OCI-LY3 (cell line): ENCODE measurements at regions not wholly inside any gene's neighbourhood (a gene's known extent, or its start where the extent isn't known, plus 50 kb on each side); places are given as distances from the start of the nearest gene placed in this dataset.

ENCODE experiments used
- EZH2phosphoT487 ChIP-seq: fragments of 200-600 bp; shearing (Covaris generic); IDR thresholded peaks from 2 replicates; pipeline ENCODE4 v1.6.1; 2018; ENCODE audit warnings: antibody characterized with exemption, mixed run types, low read depth
- TF ChIP-seq, protein P1 (sequence below): fragments of 200-600, 300-600 bp; sonication (generic); IDR thresholded peaks from 2 replicates; pipeline ENCODE4 v1.5.1; 2014; ENCODE audit warnings: antibody characterized with exemption, low read length, low read depth

DNA sequence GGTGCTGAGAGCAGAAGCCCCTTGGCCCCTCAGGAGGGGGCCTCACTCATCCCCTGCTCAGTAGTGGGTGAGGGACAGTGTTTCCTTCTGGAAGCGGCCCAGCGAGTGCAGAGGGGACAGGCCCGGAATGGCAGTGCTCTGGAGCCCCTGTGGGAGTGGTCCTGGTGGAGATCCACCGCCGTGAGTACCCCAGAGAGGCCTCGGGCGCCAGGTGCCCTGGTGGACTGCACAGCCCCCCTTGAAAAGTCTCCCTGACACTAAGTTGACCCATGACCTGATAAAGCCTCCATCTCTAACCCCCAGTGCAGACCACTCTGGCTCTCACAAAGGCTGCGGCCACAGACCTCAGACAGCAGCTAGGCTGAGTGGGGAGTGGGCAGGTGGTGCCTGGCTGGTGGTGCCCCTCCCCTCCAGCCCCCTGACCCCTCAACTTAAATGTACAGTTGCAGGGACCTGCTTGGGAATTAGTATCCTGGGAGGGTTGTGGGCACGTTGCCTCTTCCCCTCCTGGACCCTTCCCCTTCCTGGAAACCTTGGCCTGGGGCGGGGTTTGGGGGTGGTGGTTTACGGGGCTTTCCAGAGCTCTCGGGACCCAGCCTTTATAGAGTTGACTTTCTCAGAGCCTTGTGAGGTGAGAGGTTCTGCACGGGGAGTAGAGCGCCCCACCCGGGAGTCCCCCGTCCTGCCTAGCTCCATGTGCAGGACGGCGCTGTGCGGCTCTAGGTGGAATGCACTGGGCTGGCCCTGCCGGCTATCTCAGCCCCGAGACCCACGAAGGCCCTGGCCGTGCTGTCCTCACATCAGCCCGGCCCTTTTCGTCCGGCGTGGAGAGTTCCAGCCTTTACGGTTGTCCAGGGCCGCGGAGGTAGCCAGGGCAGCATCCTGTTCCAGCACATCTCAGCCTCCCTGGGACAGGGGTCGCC lies 62.7 kb downstream of the RTP5 start:
- no peak for TF ChIP-seq EZH2phosphoT487
- TF ChIP-seq, protein P1, sequence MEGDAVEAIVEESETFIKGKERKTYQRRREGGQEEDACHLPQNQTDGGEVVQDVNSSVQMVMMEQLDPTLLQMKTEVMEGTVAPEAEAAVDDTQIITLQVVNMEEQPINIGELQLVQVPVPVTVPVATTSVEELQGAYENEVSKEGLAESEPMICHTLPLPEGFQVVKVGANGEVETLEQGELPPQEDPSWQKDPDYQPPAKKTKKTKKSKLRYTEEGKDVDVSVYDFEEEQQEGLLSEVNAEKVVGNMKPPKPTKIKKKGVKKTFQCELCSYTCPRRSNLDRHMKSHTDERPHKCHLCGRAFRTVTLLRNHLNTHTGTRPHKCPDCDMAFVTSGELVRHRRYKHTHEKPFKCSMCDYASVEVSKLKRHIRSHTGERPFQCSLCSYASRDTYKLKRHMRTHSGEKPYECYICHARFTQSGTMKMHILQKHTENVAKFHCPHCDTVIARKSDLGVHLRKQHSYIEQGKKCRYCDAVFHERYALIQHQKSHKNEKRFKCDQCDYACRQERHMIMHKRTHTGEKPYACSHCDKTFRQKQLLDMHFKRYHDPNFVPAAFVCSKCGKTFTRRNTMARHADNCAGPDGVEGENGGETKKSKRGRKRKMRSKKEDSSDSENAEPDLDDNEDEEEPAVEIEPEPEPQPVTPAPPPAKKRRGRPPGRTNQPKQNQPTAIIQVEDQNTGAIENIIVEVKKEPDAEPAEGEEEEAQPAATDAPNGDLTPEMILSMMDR: no peak
